ENCODE measurements at regions not wholly inside any gene's neighbourhood (a gene's known extent, or its start where the extent isn't known, plus 50 kb on each side); places are given as distances from the start of the nearest gene placed in this dataset.
A peak's percentile ranks its signal among the peaks of the same experiment; 100 is the strongest.

DNA sequence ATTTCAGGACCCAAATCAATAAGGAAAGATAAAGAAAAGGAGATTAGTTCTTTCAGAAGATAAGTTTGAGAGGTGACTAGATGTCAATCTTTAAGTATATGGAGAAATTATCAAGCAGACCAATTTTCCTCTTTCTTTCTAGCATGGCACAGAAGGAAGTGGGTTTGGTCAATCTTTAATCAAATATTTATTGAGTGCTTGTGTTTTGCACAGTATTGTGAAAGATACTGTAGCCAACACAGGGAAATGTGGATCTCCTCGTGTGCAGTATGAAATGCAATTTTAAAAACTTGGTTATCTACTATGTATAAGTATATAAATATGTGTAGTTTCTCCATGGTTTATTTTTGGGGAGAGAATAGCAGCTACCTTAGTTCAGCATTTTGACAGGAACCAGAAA is 655.2 kb downstream of the RAPGEF2 start:
- no peak overlapping the region for H3K4me3 ChIP-seq (ENCODE audit: low read depth, low read length)
- TF ChIP-seq, protein P1, sequence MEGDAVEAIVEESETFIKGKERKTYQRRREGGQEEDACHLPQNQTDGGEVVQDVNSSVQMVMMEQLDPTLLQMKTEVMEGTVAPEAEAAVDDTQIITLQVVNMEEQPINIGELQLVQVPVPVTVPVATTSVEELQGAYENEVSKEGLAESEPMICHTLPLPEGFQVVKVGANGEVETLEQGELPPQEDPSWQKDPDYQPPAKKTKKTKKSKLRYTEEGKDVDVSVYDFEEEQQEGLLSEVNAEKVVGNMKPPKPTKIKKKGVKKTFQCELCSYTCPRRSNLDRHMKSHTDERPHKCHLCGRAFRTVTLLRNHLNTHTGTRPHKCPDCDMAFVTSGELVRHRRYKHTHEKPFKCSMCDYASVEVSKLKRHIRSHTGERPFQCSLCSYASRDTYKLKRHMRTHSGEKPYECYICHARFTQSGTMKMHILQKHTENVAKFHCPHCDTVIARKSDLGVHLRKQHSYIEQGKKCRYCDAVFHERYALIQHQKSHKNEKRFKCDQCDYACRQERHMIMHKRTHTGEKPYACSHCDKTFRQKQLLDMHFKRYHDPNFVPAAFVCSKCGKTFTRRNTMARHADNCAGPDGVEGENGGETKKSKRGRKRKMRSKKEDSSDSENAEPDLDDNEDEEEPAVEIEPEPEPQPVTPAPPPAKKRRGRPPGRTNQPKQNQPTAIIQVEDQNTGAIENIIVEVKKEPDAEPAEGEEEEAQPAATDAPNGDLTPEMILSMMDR (IDR thresholded peaks at IDR 0.05; ENCODE audit: control insufficient read depth, extremely low read depth, insufficient read depth) = no peak
- no peak for DNase-seq (ENCODE audit: low read depth)

DNA sequence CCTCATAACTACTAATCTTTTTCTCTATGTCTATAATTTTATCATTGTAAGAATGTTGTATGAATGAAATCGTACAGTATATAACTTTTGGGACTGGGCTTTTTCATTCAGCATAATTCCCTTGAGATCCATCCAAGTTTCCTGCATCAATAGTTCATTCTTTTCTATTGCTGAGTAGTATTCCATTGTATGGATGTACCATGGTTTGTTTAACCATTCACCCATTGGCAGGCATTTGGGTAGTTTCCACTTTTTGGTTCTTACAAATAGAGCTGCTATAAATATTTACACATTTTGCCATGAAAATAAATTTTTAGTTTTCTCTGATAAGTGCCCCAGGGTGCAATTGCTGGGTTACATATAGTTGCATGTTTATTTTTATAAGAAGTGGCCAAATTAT is 659.8 kb downstream of the RAPGEF2 start:
- no peak for DNase-seq (ENCODE audit: low read depth)
- TF ChIP-seq, protein P1 (IDR thresholded peaks at IDR 0.05; ENCODE audit: control insufficient read depth, extremely low read depth, insufficient read depth) = no peak
- no peak overlapping the region for H3K4me3 ChIP-seq (ENCODE audit: low read depth, low read length)

DNA sequence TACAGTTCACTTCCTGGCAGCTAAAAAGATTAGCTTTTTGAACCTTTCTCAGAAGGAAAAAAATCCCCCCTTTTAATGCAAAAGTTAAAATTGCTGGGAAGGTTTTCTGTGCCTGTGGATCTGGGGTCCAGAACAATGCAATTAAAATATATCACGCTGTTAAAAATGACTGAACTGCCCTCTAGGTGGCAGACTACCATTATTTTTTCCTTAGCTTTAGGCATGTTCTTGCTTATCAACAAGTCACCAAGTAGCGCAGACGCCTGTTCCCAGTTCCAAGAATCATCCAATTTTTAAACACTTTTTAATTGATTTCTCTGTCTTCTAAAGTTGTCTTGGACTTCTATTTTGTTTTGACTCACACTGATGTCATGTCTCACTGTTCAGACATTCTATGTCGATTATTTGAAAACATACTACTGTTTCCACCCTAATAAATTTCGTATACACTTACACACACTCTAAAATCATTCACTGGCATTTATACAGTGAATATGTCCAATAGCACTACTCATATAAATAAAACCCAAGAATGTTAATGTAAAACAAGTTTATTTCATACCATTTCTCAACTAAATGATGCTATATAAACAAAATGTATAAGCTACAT is 661.6 kb downstream of the RAPGEF2 start:
- H3K4me3 ChIP-seq (ENCODE audit: low read depth, low read length) = no peak overlapping the region
- TF ChIP-seq, protein P1 (IDR thresholded peaks at IDR 0.05; ENCODE audit: control insufficient read depth, extremely low read depth, insufficient read depth) = peak; percentile 66
- peak; percentile 70 for DNase-seq (ENCODE audit: low read depth)

DNA sequence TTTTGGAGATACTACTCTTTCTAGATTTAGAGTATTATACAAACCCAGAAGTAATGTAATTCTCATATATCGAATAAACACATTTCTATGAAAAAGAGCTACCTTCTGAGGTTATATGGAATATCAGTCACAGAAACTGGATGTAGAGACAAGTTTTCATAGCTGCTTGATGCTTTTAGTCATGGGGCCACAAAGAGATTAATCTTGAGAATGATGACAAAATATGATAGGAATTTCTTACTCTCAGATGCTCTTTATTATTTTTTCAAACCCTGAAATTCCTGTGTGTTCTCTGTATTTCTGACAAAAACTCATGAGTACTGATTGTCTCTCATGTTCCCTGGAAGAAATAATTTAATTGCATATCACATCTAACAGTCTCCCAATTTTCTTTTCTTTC is 662.5 kb downstream of the RAPGEF2 start:
- TF ChIP-seq, protein P1 (IDR thresholded peaks at IDR 0.05; ENCODE audit: control insufficient read depth, extremely low read depth, insufficient read depth) = no peak
- H3K4me3 ChIP-seq (ENCODE audit: low read depth, low read length) = no peak overlapping the region
- DNase-seq (ENCODE audit: low read depth) = no peak

DNA sequence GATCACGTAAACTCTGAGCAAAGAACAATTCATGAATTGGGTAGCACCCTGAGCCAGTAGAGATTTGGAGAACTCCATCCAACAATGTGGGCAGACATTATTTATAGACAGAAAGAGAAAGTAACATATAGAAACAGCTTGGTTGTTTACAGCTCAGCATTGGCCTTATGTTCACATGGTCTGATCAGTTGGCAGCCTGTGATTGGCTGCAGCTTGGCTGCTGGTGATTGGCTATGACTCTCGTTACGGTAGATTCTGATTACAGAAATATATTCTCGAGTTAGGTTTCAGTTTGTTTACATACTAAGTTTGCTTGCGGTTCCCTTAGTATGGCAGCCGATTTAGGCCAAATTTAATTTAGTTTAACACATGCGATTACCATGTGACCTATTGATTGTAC is 663.4 kb downstream of the RAPGEF2 start:
- TF ChIP-seq, protein P1 (IDR thresholded peaks at IDR 0.05; ENCODE audit: control insufficient read depth, extremely low read depth, insufficient read depth) = no peak
- DNase-seq (ENCODE audit: low read depth) = no peak
- H3K4me3 ChIP-seq (ENCODE audit: low read depth, low read length) = no peak overlapping the region

DNA sequence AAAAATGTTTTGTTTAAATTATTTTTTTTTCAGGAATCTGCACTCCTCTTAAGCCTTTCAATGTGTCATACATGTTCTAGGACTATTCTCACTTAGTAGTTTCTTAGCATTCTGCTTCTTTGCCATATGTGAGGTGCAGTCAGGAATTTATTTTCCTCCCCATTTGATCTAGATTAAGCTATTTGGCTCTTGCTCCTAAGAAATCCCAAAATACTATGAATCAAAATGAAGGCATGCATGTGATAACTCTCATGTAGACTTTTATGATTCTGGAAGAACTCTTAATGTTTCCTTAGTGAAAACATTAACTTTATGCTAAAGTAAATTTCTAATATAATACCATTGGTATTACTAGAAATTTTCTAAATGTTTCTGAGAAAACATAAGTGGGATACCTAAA is 664.5 kb downstream of the RAPGEF2 start:
- TF ChIP-seq, protein P1 (IDR thresholded peaks at IDR 0.05; ENCODE audit: control insufficient read depth, extremely low read depth, insufficient read depth) = no peak
- no peak overlapping the region for H3K4me3 ChIP-seq (ENCODE audit: low read depth, low read length)
- DNase-seq (ENCODE audit: low read depth) = no peak

DNA sequence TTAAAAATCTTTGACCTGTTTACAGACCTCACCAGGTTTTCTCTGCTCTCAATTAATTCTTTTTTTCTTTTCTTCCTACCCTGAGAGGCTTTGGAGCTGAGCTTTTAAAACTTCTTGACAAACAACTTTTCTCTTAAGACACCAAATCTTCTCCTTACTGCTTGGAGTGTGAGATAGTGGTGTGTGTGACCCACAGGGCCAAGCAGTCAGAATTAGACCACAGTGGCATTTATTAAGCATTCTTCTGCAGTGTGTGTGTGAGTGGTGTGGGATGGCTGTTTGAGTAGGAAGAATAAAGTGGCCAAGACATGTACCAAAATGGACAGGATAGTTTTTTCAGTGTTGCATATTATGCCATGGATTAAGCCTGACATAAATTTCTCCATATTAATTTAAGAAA is 665.1 kb downstream of the RAPGEF2 start:
- no peak overlapping the region for H3K4me3 ChIP-seq (ENCODE audit: low read depth, low read length)
- DNase-seq (ENCODE audit: low read depth) = no peak
- TF ChIP-seq, protein P1 (IDR thresholded peaks at IDR 0.05; ENCODE audit: control insufficient read depth, extremely low read depth, insufficient read depth) = no peak
